ENCODE measurements at regions not wholly inside any gene's neighbourhood (a gene's known extent, or its start where the extent isn't known, plus 50 kb on each side); places are given as distances from the start of the nearest gene placed in this dataset.
"Not testable (repeated sequence)": the region's sequence is repeated elsewhere in the genome, so short reads cannot be mapped to it uniquely, and the experiment has no call there.

DNA sequence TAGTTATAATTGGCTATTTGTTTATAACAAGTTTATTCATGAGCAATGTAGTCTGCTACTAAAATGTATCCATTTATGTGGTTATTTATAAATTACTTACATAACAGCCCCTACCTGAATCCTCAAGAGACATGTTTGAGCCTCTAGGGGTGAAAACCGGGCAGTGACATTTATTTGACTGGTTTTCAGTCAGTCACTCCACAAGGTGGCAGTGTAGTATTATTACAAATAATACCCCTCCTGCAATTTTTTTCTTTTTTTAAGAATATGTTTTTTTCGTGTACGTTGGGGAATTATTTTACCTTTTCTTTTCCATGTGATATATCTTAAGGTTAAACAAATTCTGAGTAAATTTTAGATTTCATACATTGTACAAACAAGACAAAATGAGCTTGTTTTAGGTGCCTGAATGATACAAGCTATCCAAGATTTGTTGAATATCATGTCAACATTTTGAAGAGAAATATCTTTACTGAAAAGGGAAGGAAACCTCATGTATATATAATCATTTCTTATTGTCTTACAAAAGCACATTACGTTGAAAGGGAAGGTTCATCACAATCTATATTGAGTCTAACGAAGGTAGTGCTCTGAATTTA lies 598.7 kb upstream of the TECRL start:
- no peak for DNase-seq (ENCODE audit: low read depth in 3 of 3, low spot score in 2 of 3)

- DNase-seq (ENCODE audit: low read depth in 3 of 3, low spot score in 2 of 3) = no peak
These were observed 565.9 kb upstream of the TECRL start for GRCh38 chr4:64975177-64975576.

GRCh38 chr4:64969081-64969480 lies 559.8 kb upstream of the TECRL start:
- DNase-seq (ENCODE audit: low read depth in 3 of 3, low spot score in 2 of 3) = no peak

GRCh38 chr4:64967286-64967685 lies 558.0 kb upstream of the TECRL start:
- no peak for DNase-seq (ENCODE audit: low read depth in 3 of 3, low spot score in 2 of 3)

- no peak for DNase-seq (ENCODE audit: low read depth in 3 of 3, low spot score in 2 of 3)
These were observed 551.3 kb upstream of the TECRL start for GRCh38 chr4:64960516-64960915.

- no peak for DNase-seq (ENCODE audit: low read depth in 3 of 3, low spot score in 2 of 3)
These were observed 531.4 kb upstream of the TECRL start for GRCh38 chr4:64940698-64941097.

DNA sequence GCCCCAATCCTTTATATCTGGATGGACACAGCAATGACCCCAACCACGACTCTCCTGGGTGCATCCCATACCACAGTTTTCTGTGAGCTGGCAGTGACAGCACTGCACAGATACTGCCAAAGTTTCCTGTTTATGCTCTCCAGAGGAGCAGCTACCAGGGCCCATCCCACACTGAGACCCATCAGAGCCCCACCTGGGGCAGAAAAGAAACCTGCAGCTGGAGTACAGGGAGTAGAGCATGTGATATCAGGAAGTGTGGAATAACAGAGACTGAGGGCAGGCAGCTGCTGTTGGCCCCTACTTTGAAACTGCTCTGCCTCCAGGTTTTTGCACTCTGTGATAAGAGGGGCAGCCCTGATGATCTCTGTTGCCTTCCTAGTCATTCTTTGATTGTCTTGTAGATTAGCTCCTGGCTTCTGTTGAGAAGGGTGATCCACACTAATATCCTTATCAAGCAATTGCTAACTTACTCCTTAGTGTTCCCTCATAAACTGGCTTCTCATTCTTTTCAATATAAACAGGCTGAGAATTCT lies 526.3 kb upstream of the TECRL start:
- DNase-seq (ENCODE audit: low read depth in 3 of 3, low spot score in 2 of 3) = no peak

DNA sequence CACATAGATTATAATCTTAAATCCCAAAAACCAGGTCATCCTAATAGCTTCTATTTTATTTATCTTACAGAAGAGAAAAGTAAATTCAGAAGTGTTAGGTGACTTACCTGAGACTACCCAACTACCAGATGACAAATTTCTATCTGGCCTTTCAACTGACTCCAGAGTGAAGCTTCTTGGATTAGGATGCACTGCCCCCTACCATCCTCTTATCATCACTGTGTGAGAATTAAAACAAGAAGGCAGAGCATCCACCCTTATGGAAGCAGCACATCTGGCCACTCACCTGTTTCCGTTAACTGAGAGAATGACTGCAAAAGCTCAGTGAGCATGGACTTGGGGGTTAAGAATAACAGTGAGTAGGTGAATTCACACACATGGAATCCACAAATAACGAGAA lies 502.6 kb upstream of the TECRL start:
- no peak for DNase-seq (ENCODE audit: low read depth in 3 of 3, low spot score in 2 of 3)

GRCh38 chr4:64903986-64904385 lies 494.7 kb upstream of the TECRL start:
- no peak for DNase-seq (ENCODE audit: low read depth in 3 of 3, low spot score in 2 of 3)

GRCh38 chr4:64899563-64899962 lies 490.3 kb upstream of the TECRL start:
- no peak for DNase-seq (ENCODE audit: low read depth in 3 of 3, low spot score in 2 of 3)

- DNase-seq (ENCODE audit: low read depth in 3 of 3, low spot score in 2 of 3) = not testable (repeated sequence)
These were observed 489.8 kb upstream of the TECRL start for GRCh38 chr4:64899030-64899429.

GRCh38 chr4:64897683-64898082 lies 488.4 kb upstream of the TECRL start:
- DNase-seq (ENCODE audit: low read depth in 3 of 3, low spot score in 2 of 3) = no peak

GRCh38 chr4:64895031-64895430 lies 485.8 kb upstream of the TECRL start:
- DNase-seq (ENCODE audit: low read depth in 3 of 3, low spot score in 2 of 3) = no peak

DNA sequence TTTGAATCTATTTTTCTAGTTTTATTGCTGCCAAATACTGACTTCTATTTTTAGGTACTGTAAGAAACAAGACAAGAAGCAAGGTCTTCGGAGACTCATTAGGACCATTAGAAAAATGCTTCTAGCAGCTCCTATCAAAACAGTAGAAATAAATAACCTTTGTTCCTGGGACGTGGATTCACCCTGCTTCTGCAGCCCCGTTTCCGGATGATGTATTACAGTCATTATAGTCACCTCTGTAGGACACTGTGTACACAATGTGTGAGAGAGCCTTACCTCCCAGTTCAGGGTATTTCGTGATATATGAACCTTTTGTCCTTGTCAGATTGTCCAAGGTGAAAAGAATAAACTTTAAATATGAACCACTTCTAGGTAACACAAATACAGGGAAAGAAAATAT lies 484.0 kb upstream of the TECRL start:
- DNase-seq (ENCODE audit: low read depth in 3 of 3, low spot score in 2 of 3) = no peak

DNA sequence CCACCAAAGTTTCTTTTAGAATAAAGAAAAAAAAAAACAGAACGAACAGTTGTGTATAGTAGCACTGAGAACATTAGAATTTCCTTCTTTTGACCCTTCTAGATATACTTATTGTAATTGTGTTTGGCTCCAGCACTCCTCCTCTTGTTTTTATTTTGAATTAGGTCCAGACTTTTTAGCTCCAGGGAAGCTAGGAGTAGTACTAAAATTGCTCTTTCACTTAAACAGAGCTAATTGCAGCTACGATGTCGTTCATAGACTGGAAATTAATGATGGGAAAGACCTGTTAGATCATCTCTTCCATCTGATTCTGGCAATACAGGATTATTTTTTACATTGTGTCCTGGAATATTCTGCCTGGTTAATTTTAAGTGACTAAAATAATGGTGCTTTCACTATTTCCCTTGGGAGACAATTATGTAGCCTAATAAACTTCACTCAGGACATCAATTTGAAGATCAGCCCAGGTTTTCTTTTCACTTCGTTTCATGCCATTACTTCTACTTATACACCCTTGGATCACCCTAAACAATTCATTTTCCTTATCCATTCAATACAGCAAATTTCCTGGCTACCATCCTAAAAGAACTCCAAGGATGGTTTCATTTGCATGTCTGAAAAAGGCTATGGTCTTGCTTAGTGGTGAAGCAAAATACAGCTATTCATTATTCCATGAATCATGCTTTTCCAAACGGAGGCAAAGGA lies 480.8 kb upstream of the TECRL start:
- no peak for DNase-seq (ENCODE audit: low read depth in 3 of 3, low spot score in 2 of 3)

DNA sequence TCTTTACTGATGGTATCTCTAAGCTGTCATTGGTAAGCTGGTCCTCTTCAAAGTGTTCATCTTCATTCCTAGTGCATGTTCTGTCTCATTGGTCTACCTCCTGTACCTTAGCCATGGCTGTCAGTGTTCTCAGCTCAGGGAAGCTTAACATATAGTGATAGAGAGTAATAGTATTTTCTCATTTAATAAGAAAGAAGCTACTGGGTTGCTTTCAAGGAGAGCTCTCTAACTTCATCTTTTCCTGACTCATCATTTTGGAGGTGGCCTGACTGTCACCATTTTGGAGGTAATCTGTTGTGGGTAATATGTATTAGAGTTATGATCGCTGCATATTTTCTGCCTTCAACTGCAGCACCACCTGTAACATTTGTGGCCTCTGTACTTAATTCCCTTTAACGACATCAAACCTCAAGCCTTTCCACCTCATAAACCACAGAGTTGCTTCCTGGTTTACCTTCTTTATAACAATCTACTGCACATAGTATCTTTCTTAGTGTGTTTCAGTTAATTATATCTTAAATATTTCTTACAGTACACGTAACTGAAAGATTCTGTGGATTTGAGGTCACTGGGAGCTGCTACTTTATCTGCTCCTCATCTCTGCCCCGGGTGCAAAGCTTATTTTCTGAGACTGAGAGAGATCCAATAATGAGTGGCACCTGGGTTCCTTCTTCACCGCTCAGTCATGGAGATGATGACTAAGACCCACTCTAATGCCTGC lies 474.0 kb upstream of the TECRL start:
- no peak for DNase-seq (ENCODE audit: low read depth in 3 of 3, low spot score in 2 of 3)

DNA sequence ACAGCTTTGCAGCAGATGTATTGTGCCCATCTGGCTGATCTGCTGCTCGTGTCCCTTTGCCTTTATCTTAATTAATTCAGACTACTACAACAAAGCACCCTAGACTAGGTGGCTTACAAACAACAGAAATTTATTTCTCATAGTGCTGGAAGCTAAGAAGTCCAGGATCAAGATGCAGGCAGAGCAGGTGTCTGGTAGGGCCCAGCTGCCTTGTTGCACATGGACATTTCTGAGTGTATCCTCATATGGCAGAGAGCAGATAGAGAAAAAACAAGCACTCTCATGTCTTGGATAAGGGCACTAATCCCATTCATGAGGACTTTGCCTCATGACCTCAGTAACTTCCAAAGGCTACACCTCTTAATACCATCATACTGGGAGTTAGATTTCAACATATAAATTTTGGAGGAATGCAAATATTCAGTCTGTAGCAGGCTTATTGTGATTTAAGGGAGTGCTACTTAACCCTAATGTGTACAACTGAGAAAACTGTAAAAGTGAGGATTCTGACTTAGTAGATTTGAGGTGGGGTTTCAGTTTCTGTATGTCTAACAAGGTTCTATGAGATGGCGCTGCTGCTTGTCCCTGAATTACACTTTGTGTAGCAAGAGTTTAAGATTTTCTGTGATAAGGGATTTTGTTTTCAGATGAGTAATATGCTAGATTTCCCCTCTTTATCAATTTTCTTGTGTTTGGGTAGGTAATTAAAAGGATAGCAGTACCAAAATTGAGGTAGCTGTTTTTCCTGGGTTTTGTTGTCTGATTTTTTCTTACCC lies 473.2 kb upstream of the TECRL start:
- DNase-seq (ENCODE audit: low read depth in 3 of 3, low spot score in 2 of 3) = no peak

GRCh38 chr4:64880557-64880956 lies 471.3 kb upstream of the TECRL start:
- DNase-seq (ENCODE audit: low read depth in 3 of 3, low spot score in 2 of 3) = no peak

GRCh38 chr4:64876021-64876420 lies 466.8 kb upstream of the TECRL start:
- no peak for DNase-seq (ENCODE audit: low read depth in 3 of 3, low spot score in 2 of 3)

- no peak for DNase-seq (ENCODE audit: low read depth in 3 of 3, low spot score in 2 of 3)
These were observed 461.3 kb upstream of the TECRL start for GRCh38 chr4:64870558-64870957.

DNA sequence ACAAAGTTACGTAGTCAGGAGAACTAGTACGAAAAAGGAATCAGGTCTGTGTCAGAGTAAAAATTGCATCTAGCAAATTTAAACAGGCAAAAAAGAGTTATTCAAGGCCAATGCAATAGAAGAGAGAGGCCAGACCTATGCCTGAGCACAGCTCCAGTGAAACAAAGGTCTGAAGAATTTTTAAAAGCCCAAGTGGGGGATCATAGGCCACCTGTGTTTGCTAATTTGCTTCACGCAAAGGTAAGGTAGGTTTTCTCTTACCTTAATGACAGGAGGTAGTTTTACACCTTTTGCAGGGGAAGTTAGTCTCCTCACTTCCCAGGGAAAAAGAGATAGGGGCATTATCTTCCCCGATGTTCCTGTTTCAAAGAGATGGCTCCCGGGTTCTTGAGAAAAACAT lies 448.6 kb upstream of the TECRL start:
- DNase-seq (ENCODE audit: low read depth in 3 of 3, low spot score in 2 of 3) = no peak
